ENCODE measurements at regions not wholly inside any gene's neighbourhood (a gene's known extent, or its start where the extent isn't known, plus 50 kb on each side); places are given as distances from the start of the nearest gene placed in this dataset.

- no peak overlapping the region for H3K4me3 Mint-ChIP-seq
- intact Hi-C loops (cut with DNase I, micrococcal nuclease), result no loop called here
- Histone ChIP-seq H3K27me3 (ENCODE audit: control insufficient read depth in 1 of 2, insufficient read depth in 2 of 2, low read length in 2 of 2) (peaks cover 0 to 3% of the 10 kb centered on the region in 2 experiments), H3K4me1 (ENCODE audit: insufficient read depth, low read length) (no peaks in the 10 kb centered on the region), H3K9me3 (ENCODE audit: control insufficient read depth in 1 of 2, insufficient read depth in 1 of 2, low read length in 2 of 2) (no peaks in the 10 kb centered on the region), H3K4me3 (ENCODE audit: low read length) (no peak overlapping the region), H3K27ac (ENCODE audit: low read depth in 1 of 2, low read length in 2 of 2) (no peak overlapping the region), H3K36me3 (ENCODE audit: insufficient read depth, low read length) (no peaks in the 10 kb centered on the region)
- H3K9me3 Mint-ChIP-seq, result no peaks in the 10 kb centered on the region
- H3K27ac Mint-ChIP-seq, result no peak overlapping the region
- H3K36me3 Mint-ChIP-seq (ENCODE audit: low read depth), result no peaks in the 10 kb centered on the region
- no peak for TF ChIP-seq CTCF (IDR thresholded peaks at IDR 0.05)
- no peaks in the 10 kb centered on the region for H3K4me1 Mint-ChIP-seq (ENCODE audit: low read depth)
- ATAC-seq (ENCODE audit: poor library complexity) (no peak), DNase-seq (no peak)
- ChIA-PET POLR2A (no interaction called here), CTCF (no interaction called here)
- H3K27me3 Mint-ChIP-seq, result peaks cover 38% of the 10 kb centered on the region
These were observed 62.3 kb downstream of the TMEM100 start for GRCh38 chr17:55660178-55660886.

- Histone ChIP-seq H3K27me3 (ENCODE audit: control insufficient read depth in 1 of 2, insufficient read depth in 2 of 2, low read length in 2 of 2) (peaks cover 0 to 3% of the 10 kb centered on the region in 2 experiments), H3K4me1 (ENCODE audit: insufficient read depth, low read length) (no peaks in the 10 kb centered on the region), H3K27ac (ENCODE audit: low read depth in 1 of 2, low read length in 2 of 2) (no peak overlapping the region), H3K9me3 (ENCODE audit: control insufficient read depth in 1 of 2, insufficient read depth in 1 of 2, low read length in 2 of 2) (no peaks in the 10 kb centered on the region), H3K4me3 (ENCODE audit: low read length) (no peak overlapping the region), H3K36me3 (ENCODE audit: insufficient read depth, low read length) (no peaks in the 10 kb centered on the region)
- H3K9me3 Mint-ChIP-seq, result no peaks in the 10 kb centered on the region
- ATAC-seq (ENCODE audit: poor library complexity) (no peak), DNase-seq (no peak)
- peaks cover 31% of the 10 kb centered on the region for H3K27me3 Mint-ChIP-seq
- POLR2A ChIA-PET, result no interaction called here
- H3K4me1 Mint-ChIP-seq (ENCODE audit: low read depth), result no peaks in the 10 kb centered on the region
- CTCF ChIA-PET, result no interaction called here
- TF ChIP-seq CTCF (IDR thresholded peaks at IDR 0.05), result no peak
- H3K36me3 Mint-ChIP-seq (ENCODE audit: low read depth), result no peaks in the 10 kb centered on the region
- no peak overlapping the region for H3K4me3 Mint-ChIP-seq
- intact Hi-C loops (cut with DNase I, micrococcal nuclease), result no loop called here
- no peak overlapping the region for H3K27ac Mint-ChIP-seq
These were observed 63.0 kb downstream of the TMEM100 start for GRCh38 chr17:55659661-55660060.

GRCh38 chr17:55655777-55656176, 66.9 kb downstream of the TMEM100 start:
- POLR2A ChIA-PET, result no interaction called here
- Histone ChIP-seq H3K36me3 (ENCODE audit: insufficient read depth, low read length) (no peaks in the 10 kb centered on the region), H3K4me3 (ENCODE audit: low read length) (no peak overlapping the region), H3K4me1 (ENCODE audit: insufficient read depth, low read length) (no peaks in the 10 kb centered on the region), H3K9me3 (ENCODE audit: control insufficient read depth in 1 of 2, insufficient read depth in 1 of 2, low read length in 2 of 2) (no peaks in the 10 kb centered on the region), H3K27ac (ENCODE audit: low read depth in 1 of 2, low read length in 2 of 2) (no peak overlapping the region), H3K27me3 (ENCODE audit: control insufficient read depth in 1 of 2, insufficient read depth in 2 of 2, low read length in 2 of 2) (no peaks in the 10 kb centered on the region)
- Mint-ChIP-seq H3K27ac (no peak overlapping the region), H3K4me3 (no peak overlapping the region), H3K27me3 (peaks cover 17% of the 10 kb centered on the region), H3K4me1 (ENCODE audit: low read depth) (no peaks in the 10 kb centered on the region), H3K36me3 (ENCODE audit: low read depth) (no peaks in the 10 kb centered on the region), H3K9me3 (no peaks in the 10 kb centered on the region)
- intact Hi-C loops (cut with DNase I, micrococcal nuclease), result no loop called here
- DNase-seq, result no peak
- CTCF ChIA-PET, result no interaction called here
- TF ChIP-seq CTCF (IDR thresholded peaks at IDR 0.05), result no peak
- ATAC-seq (ENCODE audit: poor library complexity), result no peak
